PC-3 (cell line): ENCODE measurements at regions not wholly inside any gene's neighbourhood (a gene's known extent, or its start where the extent isn't known, plus 50 kb on each side); places are given as distances from the start of the nearest gene placed in this dataset.

Source experiments
- ATAC-seq: fragments of 200-7000 bp; cut with Tn5 transposase; 2 replicates; pipeline ENCODE4 v1.9.1; 2020; ENCODE audit warnings: mild to moderate bottlenecking, moderate library complexity
- BruUV-seq: library from RNA; stranded (reverse); fragments of 400-500 nt; replicated peaks from 2 replicates; lab custom pipeline; 2021; lab: Mats Ljungman, UMichigan
- CTCF ChIA-PET: fragments of 300-600 bp; sonication (Branson Sonifier 250); formaldehyde crosslinking; loops from one replicate; lab custom pipeline; 2022; ENCODE audit warnings: antibody characterized with exemption; lab: Charles Lee
- POLR2A ChIA-PET: fragments of 300-600 bp; sonication (Branson Sonifier 250); formaldehyde crosslinking; loops from one replicate; lab custom pipeline; 2022; ENCODE audit warnings: antibody characterized with exemption; ENCODE audit not compliant: unreplicated experiment; lab: Charles Lee
- DNase-seq: peaks from one replicate; pipeline ENCODE4 v3.0.0-alpha.2; 2015
- H2AFZ ChIP-seq: fragments of 300-600 bp; sonication (generic); 2 replicates; pipeline ENCODE4 v1.6.0; 2016; ENCODE audit warnings: antibody characterized with exemption, low read length
- H3F3A ChIP-seq: fragments of 300-600 bp; sonication (generic); one replicate; pipeline ENCODE4 v1.6.0; 2017; ENCODE audit warnings: antibody characterized with exemption, low read length, control low read depth, mild to moderate bottlenecking; ENCODE audit not compliant: unreplicated experiment
- H3K27ac ChIP-seq: fragments of 300-600 bp; sonication (generic); 2 replicates; pipeline ENCODE4 v1.5.1; 2016; ENCODE audit warnings: mild to moderate bottlenecking, low read length
- H3K27me3 ChIP-seq: fragments of 300-600 bp; sonication (generic); 2 replicates; pipeline ENCODE4 v1.6.1; 2016; ENCODE audit warnings: low read length, mixed read lengths
- H3K36me3 ChIP-seq: fragments of 300-600 bp; sonication (generic); 2 replicates; pipeline ENCODE4 v1.6.1; 2016; ENCODE audit warnings: low read depth, mixed run types, low read length, mixed read lengths
- H3K4me1 ChIP-seq: fragments of 300-600 bp; sonication (generic); 2 replicates; pipeline ENCODE4 v1.5.1; 2016; ENCODE audit warnings: low read length; ENCODE audit not compliant: insufficient read depth
- H3K4me2 ChIP-seq: fragments of 300-600 bp; sonication (generic); 2 replicates; pipeline ENCODE4 v1.6.0; 2016; ENCODE audit warnings: low read length
- H3K4me3 ChIP-seq: fragments of 300-600 bp; sonication (generic); 2 replicates; pipeline ENCODE4 v1.5.1; 2016; ENCODE audit warnings: mild to moderate bottlenecking, low read length, mixed read lengths
- H3K79me2 ChIP-seq: fragments of 300-600 bp; sonication (generic); 2 replicates; pipeline ENCODE4 v1.6.1; 2017; ENCODE audit warnings: low read length, mixed read lengths
- H3K9ac ChIP-seq: fragments of 300-600 bp; sonication (generic); 2 replicates; pipeline ENCODE4 v1.6.0; 2016; ENCODE audit warnings: mild to moderate bottlenecking, low read length
- H3K9me2 ChIP-seq: fragments of 300-600 bp; sonication (generic); replicated peaks from 2 replicates; pipeline ENCODE4 v1.6.1; 2016; ENCODE audit warnings: mixed run types, low read length, mixed read lengths
- H3K9me3 ChIP-seq: fragments of 300-600 bp; sonication (generic); 2 replicates; pipeline ENCODE4 v1.6.1; 2016; ENCODE audit warnings: low read length, mixed read lengths
- H4K20me1 ChIP-seq: fragments of 300-600 bp; sonication (generic); 2 replicates; pipeline ENCODE4 v1.6.1; 2016; ENCODE audit warnings: low read length, mixed read lengths
- CTCF ChIP-seq: fragments of 300-600 bp; sonication (generic); conservative IDR thresholded peaks from 2 replicates; pipeline ENCODE4 v1.5.1; 2017; ENCODE audit warnings: antibody characterized with exemption, low read depth, mild to moderate bottlenecking, low read length
- EZH2 ChIP-seq: fragments of 300-600 bp; sonication (generic); IDR thresholded peaks from one replicate; pipeline ENCODE4 v1.6.1; 2017; ENCODE audit warnings: antibody characterized with exemption, mild to moderate bottlenecking, low read length; ENCODE audit not compliant: unreplicated experiment
- EZH2phosphoT487 ChIP-seq: fragments of 300-600 bp; sonication (generic); IDR thresholded peaks from 2 replicates; pipeline ENCODE4 v1.6.1; 2018; ENCODE audit warnings: mild to moderate bottlenecking, antibody characterized with exemption, low read length, borderline replicate concordance
- intact Hi-C: fragments of 100-400 bp; cut with micrococcal nuclease; formaldehyde crosslinking; loops from 2 replicates; pipeline ENCODE4 v1.9.0; 2023

- no peaks in the 10 kb centered on the region for H3K9me2 ChIP-seq
- POLR2A ChIA-PET: no interaction called here
- no peaks in the 10 kb centered on the region for H3K36me3 ChIP-seq
- H3K9me3 ChIP-seq: no peaks in the 10 kb centered on the region
- H3K9ac ChIP-seq: no peak overlapping the region
- no peak overlapping the region for H3K4me2 ChIP-seq
- H3K27me3 ChIP-seq: no peaks in the 10 kb centered on the region
- no peaks in the 10 kb centered on the region for H4K20me1 ChIP-seq
- H3K4me3 ChIP-seq: no peak overlapping the region
- H2AFZ ChIP-seq: no peak overlapping the region
- no peak overlapping the region for H3K27ac ChIP-seq
- H3K79me2 ChIP-seq: no peaks in the 10 kb centered on the region
- BruUV-seq: no TSS peak
- ATAC-seq (peak; percentile 64), DNase-seq (peak; percentile 35)
- TF ChIP-seq CTCF: no peak
- TF ChIP-seq EZH2: no peak
- no peak for TF ChIP-seq EZH2phosphoT487
- CTCF ChIA-PET: no interaction called here
- intact Hi-C loops: no loop called here
- H3F3A ChIP-seq: no peaks in the 10 kb centered on the region
- H3K4me1 ChIP-seq: peaks cover 6% of the 10 kb centered on the region
Measured at GRCh38 chr4:29551821-29552220, 1168.3 kb upstream of the PCDH7 start.

- Histone ChIP-seq H3K4me2 (no peak overlapping the region), H3K9me3 (no peaks in the 10 kb centered on the region), H3K4me3 (no peak overlapping the region), H2AFZ (no peak overlapping the region), H4K20me1 (no peaks in the 10 kb centered on the region), H3K4me1 (peaks cover 9% of the 10 kb centered on the region), H3K36me3 (no peaks in the 10 kb centered on the region), H3K79me2 (no peaks in the 10 kb centered on the region), H3F3A (no peaks in the 10 kb centered on the region), H3K9ac (no peak overlapping the region), H3K9me2 (no peaks in the 10 kb centered on the region), H3K27me3 (no peaks in the 10 kb centered on the region), H3K27ac (no peak overlapping the region)
- intact Hi-C loops: no loop called here
- DNase-seq (peak; percentile 75), ATAC-seq (peak; percentile 43)
- no TSS peak for BruUV-seq
- ChIA-PET CTCF (no interaction called here), POLR2A (no interaction called here)
- TF ChIP-seq EZH2phosphoT487 (no peak), CTCF (no peak), EZH2 (no peak)
Measured at GRCh38 chr4:29553846-29554245, 1166.3 kb upstream of the PCDH7 start.

- H3F3A ChIP-seq: no peaks in the 10 kb centered on the region
- ChIA-PET CTCF (no interaction called here), POLR2A (no interaction called here)
- H3K4me1 ChIP-seq: peaks cover 13% of the 10 kb centered on the region
- no peaks in the 10 kb centered on the region for H3K27me3 ChIP-seq
- H3K9me3 ChIP-seq: no peaks in the 10 kb centered on the region
- no peaks in the 10 kb centered on the region for H4K20me1 ChIP-seq
- H3K79me2 ChIP-seq: no peaks in the 10 kb centered on the region
- H3K9me2 ChIP-seq: no peaks in the 10 kb centered on the region
- intact Hi-C loops: no loop called here
- H3K9ac ChIP-seq: no peak overlapping the region
- H3K27ac ChIP-seq: no peak overlapping the region
- no peak for DNase-seq
- no peak overlapping the region for H2AFZ ChIP-seq
- H3K36me3 ChIP-seq: no peaks in the 10 kb centered on the region
- no peak for TF ChIP-seq EZH2phosphoT487
- TF ChIP-seq CTCF: no peak
- no peak for TF ChIP-seq EZH2
- H3K4me3 ChIP-seq: no peak overlapping the region
- no peak; the same call in 1 of the 2 replicates for ATAC-seq
- no peak overlapping the region for H3K4me2 ChIP-seq
- BruUV-seq: no TSS peak
Measured at GRCh38 chr4:29558789-29559188, 1161.4 kb upstream of the PCDH7 start.
